ENCODE measurements at regions not wholly inside any gene's neighbourhood (a gene's known extent, or its start where the extent isn't known, plus 50 kb on each side); places are given as distances from the start of the nearest gene placed in this dataset.

GRCh38 chr9:135401218-135401617 is 78.4 kb upstream of the PPP1R26 start:
- TF ChIP-seq CTCF (IDR thresholded peaks at IDR 0.05) = no peak
- TF ChIP-seq RFX5 (IDR thresholded peaks at IDR 0.05) = no peak

Data from A549 (cell line).